Endodermal cell (in vitro differentiated cells): ENCODE measurements at regions not wholly inside any gene's neighbourhood (a gene's known extent, or its start where the extent isn't known, plus 50 kb on each side); places are given as distances from the start of the nearest gene placed in this dataset.

ENCODE experiments used
- DNase-seq: peaks from one replicate; pipeline ENCODE4 v3.0.0-alpha.2; 2017
- H3K27ac ChIP-seq: 2 replicates; pipeline ENCODE4 v1.5.1; 2013; ENCODE audit warnings: mild to moderate bottlenecking, low read depth, low read length, moderate library complexity
- H3K27me3 ChIP-seq: 2 replicates; pipeline ENCODE4 v1.6.1; 2013; ENCODE audit warnings: mild to moderate bottlenecking, low read length, moderate library complexity; ENCODE audit not compliant: insufficient read depth, control insufficient read depth, poor library complexity, severe bottlenecking
- H3K36me3 ChIP-seq: 2 replicates; pipeline ENCODE4 v1.7.0; 2013; ENCODE audit warnings: mild to moderate bottlenecking, low read length, moderate library complexity; ENCODE audit not compliant: control insufficient read depth, insufficient read depth
- H3K4me1 ChIP-seq: one replicate; pipeline ENCODE4 v1.7.0; 2013; ENCODE audit warnings: low read length; ENCODE audit not compliant: control insufficient read depth, insufficient read depth
- H3K4me3 ChIP-seq: 2 replicates; pipeline ENCODE4 v1.5.1; 2013; ENCODE audit warnings: mild to moderate bottlenecking, low read length, moderate library complexity
- H3K9ac ChIP-seq: 2 replicates; pipeline ENCODE4 v1.6.1; 2013; ENCODE audit warnings: mild to moderate bottlenecking, low read length, moderate library complexity; ENCODE audit not compliant: poor library complexity, severe bottlenecking; ENCODE audit errors: extremely low read depth
- H3K9me3 ChIP-seq: 2 replicates; pipeline ENCODE4 v1.6.1; 2013; ENCODE audit warnings: mild to moderate bottlenecking, low read length, moderate library complexity; ENCODE audit not compliant: control insufficient read depth
- H3K27ac Mint-ChIP-seq: 2 replicates; pipeline ENCODE4 v1.8.0; 2020; ENCODE audit warnings: mixed read lengths
- H3K27me3 Mint-ChIP-seq: 2 replicates; pipeline ENCODE4 v1.8.0; 2021; ENCODE audit warnings: mild to moderate bottlenecking, mixed read lengths; ENCODE audit not compliant: insufficient read depth
- H3K36me3 Mint-ChIP-seq: 2 replicates; pipeline ENCODE4 v1.8.0; 2020; ENCODE audit warnings: low read depth, mixed read lengths
- H3K4me1 Mint-ChIP-seq: 2 replicates; pipeline ENCODE4 v1.8.0; 2020; ENCODE audit warnings: mixed read lengths
- H3K4me3 Mint-ChIP-seq: 2 replicates; pipeline ENCODE4 v1.8.0; 2020; ENCODE audit warnings: mild to moderate bottlenecking, moderate library complexity, mixed read lengths
- H3K9me3 Mint-ChIP-seq: 2 replicates; pipeline ENCODE4 v1.8.0; 2020; ENCODE audit warnings: mild to moderate bottlenecking, mixed read lengths
- WGBS, 2 experiments: methylation state at CpG; one replicate each; pipeline versions ENCODE4 v1.1.5 to v1.1.7; 2013; ENCODE audit warnings: missing lambda C conversion rate in 2 of 2, mixed read lengths in 1 of 2; ENCODE audit not compliant: insufficient coverage in 1 of 2, insufficient read length in 1 of 2; 5-methylcytosine and 5-hydroxymethylcytosine counted together
- TF ChIP-seq, protein P1 (sequence below): fragments of 200-600 bp; sonication (generic); conservative IDR thresholded peaks from 2 replicates; pipeline ENCODE4 v1.5.0; 2021; ENCODE audit warnings: antibody characterized with exemption, mild to moderate bottlenecking

DNA sequence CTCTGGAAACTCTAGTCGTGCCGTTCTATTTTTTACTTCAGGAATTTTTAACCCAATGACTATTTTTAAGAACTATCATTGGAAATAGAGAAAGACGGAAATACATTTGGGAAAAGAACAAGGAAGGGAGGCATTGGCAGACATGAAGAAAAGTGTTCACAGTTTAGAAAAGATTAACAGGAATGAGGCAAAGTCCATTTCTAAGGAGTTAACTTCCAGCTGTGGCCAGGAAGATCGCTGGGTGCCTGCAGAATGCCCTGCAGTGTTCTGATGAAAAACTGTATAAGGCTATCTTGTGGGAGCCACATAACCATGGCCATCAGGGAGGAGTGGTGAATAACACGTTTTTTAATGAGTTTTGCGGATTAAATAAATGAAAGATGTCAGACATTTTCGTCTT, 150.6 kb upstream of the VCX3A start:
- Mint-ChIP-seq H3K4me1 (peaks cover 7% of the 10 kb centered on the region), H3K27ac (no peak overlapping the region), H3K4me3 (no peak overlapping the region), H3K36me3 (peaks cover 3% of the 10 kb centered on the region), H3K9me3 (peaks cover 23% of the 10 kb centered on the region), H3K27me3 (no peaks in the 10 kb centered on the region)
- Histone ChIP-seq H3K27ac (no peak overlapping the region), H3K9me3 (no peaks in the 10 kb centered on the region), H3K4me3 (no peak overlapping the region), H3K4me1 (no peaks in the 10 kb centered on the region), H3K36me3 (no peaks in the 10 kb centered on the region), H3K27me3 (no peaks in the 10 kb centered on the region), H3K9ac (no peak overlapping the region)
- TF ChIP-seq, protein P1, sequence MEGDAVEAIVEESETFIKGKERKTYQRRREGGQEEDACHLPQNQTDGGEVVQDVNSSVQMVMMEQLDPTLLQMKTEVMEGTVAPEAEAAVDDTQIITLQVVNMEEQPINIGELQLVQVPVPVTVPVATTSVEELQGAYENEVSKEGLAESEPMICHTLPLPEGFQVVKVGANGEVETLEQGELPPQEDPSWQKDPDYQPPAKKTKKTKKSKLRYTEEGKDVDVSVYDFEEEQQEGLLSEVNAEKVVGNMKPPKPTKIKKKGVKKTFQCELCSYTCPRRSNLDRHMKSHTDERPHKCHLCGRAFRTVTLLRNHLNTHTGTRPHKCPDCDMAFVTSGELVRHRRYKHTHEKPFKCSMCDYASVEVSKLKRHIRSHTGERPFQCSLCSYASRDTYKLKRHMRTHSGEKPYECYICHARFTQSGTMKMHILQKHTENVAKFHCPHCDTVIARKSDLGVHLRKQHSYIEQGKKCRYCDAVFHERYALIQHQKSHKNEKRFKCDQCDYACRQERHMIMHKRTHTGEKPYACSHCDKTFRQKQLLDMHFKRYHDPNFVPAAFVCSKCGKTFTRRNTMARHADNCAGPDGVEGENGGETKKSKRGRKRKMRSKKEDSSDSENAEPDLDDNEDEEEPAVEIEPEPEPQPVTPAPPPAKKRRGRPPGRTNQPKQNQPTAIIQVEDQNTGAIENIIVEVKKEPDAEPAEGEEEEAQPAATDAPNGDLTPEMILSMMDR, result no peak
- no peak for DNase-seq
- 83 to 91% methylated on average over 2 to 7 of the region's 7 CpGs for WGBS, 2 experiments

DNA sequence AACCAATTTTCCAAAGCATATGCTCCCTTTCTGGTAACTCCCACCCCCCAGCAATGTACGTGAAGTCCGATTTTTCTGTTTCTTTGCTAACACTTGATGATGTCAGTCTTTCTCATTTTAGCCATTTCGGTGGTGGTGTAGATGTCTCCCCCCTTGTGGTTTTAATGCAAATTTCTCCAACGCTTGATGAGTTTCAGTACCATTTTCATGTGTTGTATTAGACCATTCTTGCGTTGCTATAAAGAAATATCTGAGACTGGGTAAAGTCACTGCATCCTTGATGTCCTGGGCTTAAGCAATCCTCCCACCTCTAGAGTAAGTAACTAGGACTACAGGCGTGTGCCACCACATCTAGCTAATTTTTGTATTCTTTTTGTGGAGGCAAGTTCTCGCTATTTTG, 148.4 kb upstream of the VCX3A start:
- no peaks in the 10 kb centered on the region for H3K36me3 ChIP-seq
- H3K27ac ChIP-seq, result no peak overlapping the region
- H3K4me1 ChIP-seq, result no peaks in the 10 kb centered on the region
- H3K9me3 Mint-ChIP-seq, result peaks cover 12% of the 10 kb centered on the region
- peaks cover 19% of the 10 kb centered on the region for H3K4me1 Mint-ChIP-seq
- no peak for DNase-seq
- WGBS, 2 experiments, result 94 to 100% methylated on average over 1 to 7 of the region's 7 CpGs
- H3K27me3 Mint-ChIP-seq, result no peaks in the 10 kb centered on the region
- no peaks in the 10 kb centered on the region for H3K9me3 ChIP-seq
- no peak overlapping the region for H3K9ac ChIP-seq
- H3K4me3 Mint-ChIP-seq, result no peak overlapping the region
- peaks cover 3% of the 10 kb centered on the region for H3K36me3 Mint-ChIP-seq
- TF ChIP-seq, protein P1, result no peak
- no peak overlapping the region for H3K4me3 ChIP-seq
- no peak overlapping the region for H3K27ac Mint-ChIP-seq
- no peaks in the 10 kb centered on the region for H3K27me3 ChIP-seq

- TF ChIP-seq, protein P1, result no peak
- Histone ChIP-seq H3K9me3 (no peaks in the 10 kb centered on the region), H3K9ac (no peak overlapping the region), H3K27me3 (no peaks in the 10 kb centered on the region), H3K4me3 (no peak overlapping the region), H3K36me3 (no peaks in the 10 kb centered on the region), H3K27ac (no peak overlapping the region), H3K4me1 (no peaks in the 10 kb centered on the region)
- 82 to 100% methylated on average over 1 to 6 of the region's 7 CpGs for WGBS, 2 experiments
- no peak overlapping the region for H3K27ac Mint-ChIP-seq
- no peaks in the 10 kb centered on the region for H3K27me3 Mint-ChIP-seq
- H3K4me3 Mint-ChIP-seq, result no peak overlapping the region
- H3K36me3 Mint-ChIP-seq, result peaks cover 3% of the 10 kb centered on the region
- DNase-seq, result no peak
- peaks cover 27% of the 10 kb centered on the region for H3K4me1 Mint-ChIP-seq
- peaks cover 5% of the 10 kb centered on the region for H3K9me3 Mint-ChIP-seq
These were observed 146.7 kb upstream of the VCX3A start for GRCh38 chrX:6681521-6682145.
